Pancreas (tissue), 10 donors: ENCODE measurements at regions not wholly inside any gene's neighbourhood (a gene's known extent, or its start where the extent isn't known, plus 50 kb on each side); places are given as distances from the start of the nearest gene placed in this dataset.
"Not testable (repeated sequence)": the region's sequence is repeated elsewhere in the genome, so short reads cannot be mapped to it uniquely, and the experiment has no call there.

Source experiments
- ATAC-seq, 4 donors: fragments of 200-7000 bp; cut with Tn5 transposase; one replicate each; pipeline versions ENCODE4 v1.8.0 to v1.9.1; 2020; ENCODE audit warnings: mild to moderate bottlenecking in 4 of 4, moderate library complexity in 4 of 4
- DNase-seq, 6 donors: peaks; one replicate each; pipeline ENCODE4 v3.0.0-alpha.2; 2020
- FAIRE-seq: peaks from 2 replicates; lab custom pipeline; 2012; peaks lifted over from hg19 to GRCh38; lab: Jason Lieb, UNC
- H3K27ac ChIP-seq, 4 donors: fragments of 200-600 bp; sonication (generic); 1 replicate in 3 of 4; 2 replicates in 1 of 4; pipeline versions ENCODE4 v1.5.0 to v1.8.0; 2020
- H3K27me3 ChIP-seq, 4 donors: fragments of 200-600 bp; one replicate each; pipeline ENCODE4 v1.8.0; 2021
- H3K36me3 ChIP-seq, 3 donors: fragments of 200-600 bp; sonication (generic) in 1 of 3; one replicate each; pipeline versions ENCODE4 v1.5.0 to v1.8.0; 2020 to 2021
- H3K4me1 ChIP-seq, 3 donors: fragments of 200-600 bp; one replicate each; pipeline ENCODE4 v1.8.0; 2021
- H3K4me3 ChIP-seq, 4 donors: fragments of 200-600 bp; sonication (generic) in 2 of 4; one replicate each; pipeline versions ENCODE4 v1.5.0 to v1.8.0; 2020 to 2021
- H3K9me3 ChIP-seq, 4 donors: fragments of 200-600 bp; one replicate each; pipeline ENCODE4 v1.8.0; 2021
- CTCF ChIP-seq, 4 donors: fragments of 200-600 bp; sonication (generic) in 3 of 4; IDR thresholded peaks; one replicate each; pipeline versions ENCODE4 v1.5.0 to v1.8.0; 2021; ENCODE audit warnings: antibody characterized with exemption in 4 of 4
- WGBS, 2 donors: extraction: QIAGEN DNeasy Blood & Tissue Kit; methylation state at CpG; one replicate each; pipeline ENCODE4 v1.1.7; 2013; 5-methylcytosine and 5-hydroxymethylcytosine counted together
- intact Hi-C, 3 donors: fragments of 100-400 bp; cut with DNase I; formaldehyde crosslinking; loops; one replicate each; pipeline versions ENCODE4 v1.11.1 to v1.14.2; 2022
- donor health status: healthy with polysubstance abuse.
- donor health status: DM: no; HTN: no; CAD: no; lungs with moderate emphysema.
- donor health status: DM: no; HTN: no; CAD: no.
- donor health status: control.
- donor health status: control.
- donor health status: Bipolar disorder and iron deficiency.
- donor health status: DM: yes; HTN: yes; CAD: no.
- donor health status: DM: no; HTN: no; CAD: no.
- donor health status: DM: no; HTN: no; CAD: no.
- donor health status: DM: yes; HTN: yes; CAD: no.

GRCh38 chr1:204782118-204782700 lies 88.5 kb upstream of the NFASC start:
- no peaks in the 10 kb centered on the region for H3K9me3 ChIP-seq
- H3K27ac ChIP-seq, result no peak overlapping the region
- ATAC-seq (no peak), DNase-seq (no peak), FAIRE-seq (no peak)
- 63 to 65% methylated on average over 4 of the region's 4 CpGs for WGBS, 2 donors
- H3K36me3 ChIP-seq, result no peaks in the 10 kb centered on the region
- no peaks in the 10 kb centered on the region for H3K27me3 ChIP-seq
- no peaks in the 10 kb centered on the region for H3K4me1 ChIP-seq
- TF ChIP-seq CTCF (IDR thresholded peaks at IDR 0.05), result no peak
- intact Hi-C loops, result no loop called here
- H3K4me3 ChIP-seq, result no peak overlapping the region

- ATAC-seq, intact Hi-C loops: not testable (repeated sequence)
Observed at GRCh38 chr1:204785023-204785422, 85.6 kb upstream of the NFASC start.

DNA sequence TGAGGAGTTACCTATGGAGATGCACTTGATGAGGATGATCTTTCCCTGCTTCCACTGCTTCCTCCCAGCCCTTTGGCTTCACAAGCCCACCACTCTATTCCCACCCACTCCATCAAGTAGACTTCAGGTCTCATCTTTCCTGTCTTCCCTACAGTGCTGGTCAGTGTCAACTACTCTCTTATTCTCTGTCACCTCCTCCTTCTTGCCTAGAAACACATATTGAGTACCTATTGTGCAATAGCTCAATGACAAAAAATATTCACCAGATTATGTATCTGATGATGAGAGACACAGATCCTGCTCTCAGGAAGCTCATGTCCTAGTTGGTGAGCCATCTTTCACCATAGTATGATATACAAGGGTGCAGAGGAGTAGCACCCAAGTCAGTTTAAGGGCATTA lies 82.2 kb upstream of the NFASC start:
- no peaks in the 10 kb centered on the region for H3K36me3 ChIP-seq
- DNase-seq (no peak), FAIRE-seq (no peak), ATAC-seq (no peak)
- no peaks in the 10 kb centered on the region for H3K4me1 ChIP-seq
- no peak overlapping the region for H3K27ac ChIP-seq
- H3K4me3 ChIP-seq, result no peak overlapping the region
- H3K9me3 ChIP-seq, result no peaks in the 10 kb centered on the region
- peaks cover 0 to 3% (median 0%) of the 10 kb centered on the region in 4 donors for H3K27me3 ChIP-seq
- intact Hi-C loops, result no loop called here
- TF ChIP-seq CTCF (IDR thresholded peaks at IDR 0.05), result no peak

More at GRCh38 chr1:204785023-204785422, 85.6 kb upstream of the NFASC start:
- not testable (repeated sequence) for H3K4me3 ChIP-seq, H3K27me3 ChIP-seq, H3K9me3 ChIP-seq, H3K4me1 ChIP-seq, H3K27ac ChIP-seq, FAIRE-seq, H3K36me3 ChIP-seq, DNase-seq
- WGBS, 2 donors, result 66 to 72% methylated on average over 4 of the region's 4 CpGs

- peak; percentile 57 to 94 (median 81) for DNase-seq
- ATAC-seq, result peak; percentile 78 to 91 (median 86)
- WGBS, 2 donors, result 20 to 22% methylated on average over 15 of the region's 15 CpGs
- Histone ChIP-seq H3K4me1 (no peaks in the 10 kb centered on the region), H3K27me3 (peaks cover 0 to 3% (median 0%) of the 10 kb centered on the region in 4 donors), H3K27ac (no peak overlapping the region), H3K36me3 (no peaks in the 10 kb centered on the region), H3K9me3 (no peaks in the 10 kb centered on the region), H3K4me3 (no peak overlapping the region)
- intact Hi-C loops, result no loop called here
- FAIRE-seq, result no peak
- peak; percentile 78 to 86 (median 83) for TF ChIP-seq CTCF (IDR thresholded peaks at IDR 0.05)
Observed at GRCh38 chr1:204791453-204792353, 79.0 kb upstream of the NFASC start.

- intact Hi-C loops, result no loop called here
- Histone ChIP-seq H3K36me3 (no peaks in the 10 kb centered on the region), H3K27ac (no peak overlapping the region), H3K4me1 (no peaks in the 10 kb centered on the region), H3K4me3 (no peak overlapping the region), H3K9me3 (no peaks in the 10 kb centered on the region), H3K27me3 (peaks cover 0 to 3% (median 0%) of the 10 kb centered on the region in 4 donors)
- WGBS, 2 donors, result 54 to 55% methylated on average over 6 of the region's 6 CpGs
- ATAC-seq (no peak), DNase-seq (no peak), FAIRE-seq (no peak)
- TF ChIP-seq CTCF (IDR thresholded peaks at IDR 0.05), result no peak
Observed at GRCh38 chr1:204792354-204792692, 78.3 kb upstream of the NFASC start.
